Transverse colon (tissue), 4 donors: ENCODE measurements at regions not wholly inside any gene's neighbourhood (a gene's known extent, or its start where the extent isn't known, plus 50 kb on each side); places are given as distances from the start of the nearest gene placed in this dataset.

Experiments
- EP300 ChIP-seq: sonication (generic); formaldehyde crosslinking; IDR thresholded peaks from one replicate; pipeline ENCODE4 v1.6.1; 2017; ENCODE audit warnings: antibody characterized with exemption, low read depth
- POLR2A ChIP-seq: fragments of 450-650 bp; IDR thresholded peaks from one replicate; pipeline ENCODE4 v1.6.1; 2016; ENCODE audit warnings: antibody characterized with exemption, mild to moderate bottlenecking, moderate library complexity
- POLR2AphosphoS5 ChIP-seq, 3 donors: sonication (generic); formaldehyde crosslinking; IDR thresholded peaks; one replicate each; pipeline ENCODE4 v1.6.1; 2016; ENCODE audit warnings: antibody characterized with exemption in 3 of 3
- TF ChIP-seq, protein P1 (sequence below), 5 experiments: fragments of 200-600 bp in 3 of 5; fragments of 450-650 bp in 2 of 5; sonication (generic) in 3 of 5; IDR thresholded peaks; 1 replicate in 2 of 5; 2 replicates in 3 of 5; pipeline ENCODE4 v1.5.1; 2016 to 2017; ENCODE audit warnings: antibody characterized with exemption in 5 of 5, inconsistent platforms in 3 of 5, mild to moderate bottlenecking in 2 of 5, moderate library complexity in 1 of 5

DNA sequence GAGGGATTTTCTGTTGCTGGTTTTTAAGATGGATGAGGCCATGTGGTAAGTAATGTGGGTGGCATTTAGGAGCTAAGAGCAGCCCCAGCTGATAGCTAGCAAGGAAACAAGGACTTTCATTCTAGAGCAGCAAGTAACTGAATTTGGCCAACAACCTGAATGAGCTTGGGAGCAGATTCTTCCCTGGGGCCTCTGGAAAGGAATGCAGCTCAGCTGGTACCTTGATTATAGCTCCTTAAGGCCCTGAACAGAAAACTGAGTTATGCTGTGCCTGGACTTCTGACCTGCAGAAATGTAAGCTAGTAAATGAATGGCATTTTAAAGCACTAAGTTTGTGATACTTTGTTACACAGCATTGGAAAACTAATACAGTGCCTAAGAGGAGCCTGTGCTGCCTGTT lies 565.5 kb downstream of the PDCD6IP start:
- TF ChIP-seq, protein P1, sequence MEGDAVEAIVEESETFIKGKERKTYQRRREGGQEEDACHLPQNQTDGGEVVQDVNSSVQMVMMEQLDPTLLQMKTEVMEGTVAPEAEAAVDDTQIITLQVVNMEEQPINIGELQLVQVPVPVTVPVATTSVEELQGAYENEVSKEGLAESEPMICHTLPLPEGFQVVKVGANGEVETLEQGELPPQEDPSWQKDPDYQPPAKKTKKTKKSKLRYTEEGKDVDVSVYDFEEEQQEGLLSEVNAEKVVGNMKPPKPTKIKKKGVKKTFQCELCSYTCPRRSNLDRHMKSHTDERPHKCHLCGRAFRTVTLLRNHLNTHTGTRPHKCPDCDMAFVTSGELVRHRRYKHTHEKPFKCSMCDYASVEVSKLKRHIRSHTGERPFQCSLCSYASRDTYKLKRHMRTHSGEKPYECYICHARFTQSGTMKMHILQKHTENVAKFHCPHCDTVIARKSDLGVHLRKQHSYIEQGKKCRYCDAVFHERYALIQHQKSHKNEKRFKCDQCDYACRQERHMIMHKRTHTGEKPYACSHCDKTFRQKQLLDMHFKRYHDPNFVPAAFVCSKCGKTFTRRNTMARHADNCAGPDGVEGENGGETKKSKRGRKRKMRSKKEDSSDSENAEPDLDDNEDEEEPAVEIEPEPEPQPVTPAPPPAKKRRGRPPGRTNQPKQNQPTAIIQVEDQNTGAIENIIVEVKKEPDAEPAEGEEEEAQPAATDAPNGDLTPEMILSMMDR (IDR thresholded peaks at IDR 0.05) = no peak
- no peak for TF ChIP-seq POLR2A
- TF ChIP-seq EP300 = no peak
- TF ChIP-seq POLR2AphosphoS5 (IDR thresholded peaks at IDR 0.05) = no peak
